ENCODE measurements at regions not wholly inside any gene's neighbourhood (a gene's known extent, or its start where the extent isn't known, plus 50 kb on each side); places are given as distances from the start of the nearest gene placed in this dataset.

- WGBS (ENCODE audit: insufficient coverage, low coverage, low lambda C conversion rate, missing lambda C conversion rate) = 100% methylated on average over 4 of the region's 5 CpGs
- no peak for ATAC-seq
- H3K9me3 ChIP-seq = no peaks in the 10 kb centered on the region
Measured at GRCh38 chr21:29477941-29478340, 179.2 kb downstream of the BACH1 start.

GRCh38 chr21:29481081-29481480 lies 182.4 kb downstream of the BACH1 start:
- TF ChIP-seq POLR2A (IDR thresholded peaks at IDR 0.05) (no peak), CTCF (IDR thresholded peaks at IDR 0.05) (no peak)
- Histone ChIP-seq H3K9me3 (no peaks in the 10 kb centered on the region), H3K4me1 (no peaks in the 10 kb centered on the region), H3K27ac (no peak overlapping the region), H3K36me3 (no peaks in the 10 kb centered on the region), H3K4me3 (no peak overlapping the region), H3K27me3 (no peaks in the 10 kb centered on the region)
- ATAC-seq (no peak), DNase-seq (no peak)
- intact Hi-C loops (cut with DNase I) = loop anchor here in 1 of 2 donors (10.0 kb wide), 1 partner anchor 364 kb away; no protein-coding TSS in a partner anchor
- 93% methylated on average over 4 of the region's 5 CpGs for WGBS (ENCODE audit: insufficient coverage, low coverage, low lambda C conversion rate, missing lambda C conversion rate)

More at GRCh38 chr21:29477941-29478340, 179.2 kb downstream of the BACH1 start:
- Histone ChIP-seq H3K27ac (no peak overlapping the region), H3K4me3 (no peak overlapping the region), H3K36me3 (no peaks in the 10 kb centered on the region), H3K27me3 (no peaks in the 10 kb centered on the region), H3K4me1 (peaks cover 0 to 5% (median 0%) of the 10 kb centered on the region in 4 donors)
- TF ChIP-seq CTCF (IDR thresholded peaks at IDR 0.05) (no peak), POLR2A (IDR thresholded peaks at IDR 0.05) (no peak)
- intact Hi-C loops (cut with DNase I) = no loop called here
- no peak for DNase-seq

DNA sequence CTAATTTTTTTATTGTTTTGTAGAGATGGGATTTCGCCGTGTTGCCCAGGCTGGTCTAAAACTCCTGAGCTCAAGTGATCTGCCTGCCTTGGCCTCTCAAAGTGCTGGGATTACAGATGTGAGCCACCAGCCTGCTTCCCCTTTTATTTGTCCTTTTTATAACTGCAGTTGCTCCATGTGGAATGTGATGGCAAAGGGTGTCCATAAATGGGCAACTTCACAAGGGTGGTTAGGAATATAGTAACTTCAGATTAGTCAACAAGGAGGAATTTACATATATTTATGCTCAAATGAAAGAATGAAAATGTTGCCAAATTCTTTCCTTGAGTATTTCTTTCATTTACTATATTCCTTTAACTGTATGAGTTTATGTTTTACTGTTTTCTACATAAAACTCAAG lies 182.9 kb downstream of the BACH1 start:
- WGBS (ENCODE audit: insufficient coverage, low coverage, low lambda C conversion rate, missing lambda C conversion rate) = 88% methylated on average over 2 of the region's 2 CpGs
- Histone ChIP-seq H3K27ac (no peak overlapping the region), H3K36me3 (no peaks in the 10 kb centered on the region), H3K4me1 (no peaks in the 10 kb centered on the region), H3K9me3 (no peaks in the 10 kb centered on the region), H3K4me3 (no peak overlapping the region), H3K27me3 (no peaks in the 10 kb centered on the region)
- TF ChIP-seq POLR2A (IDR thresholded peaks at IDR 0.05) (no peak), CTCF (IDR thresholded peaks at IDR 0.05) (no peak)
- DNase-seq = no peak
- intact Hi-C loops (cut with DNase I) = loop anchor here in 1 of 2 donors (10.0 kb wide), 1 partner anchor 363 kb away; no protein-coding TSS in a partner anchor
- ATAC-seq = no peak

DNA sequence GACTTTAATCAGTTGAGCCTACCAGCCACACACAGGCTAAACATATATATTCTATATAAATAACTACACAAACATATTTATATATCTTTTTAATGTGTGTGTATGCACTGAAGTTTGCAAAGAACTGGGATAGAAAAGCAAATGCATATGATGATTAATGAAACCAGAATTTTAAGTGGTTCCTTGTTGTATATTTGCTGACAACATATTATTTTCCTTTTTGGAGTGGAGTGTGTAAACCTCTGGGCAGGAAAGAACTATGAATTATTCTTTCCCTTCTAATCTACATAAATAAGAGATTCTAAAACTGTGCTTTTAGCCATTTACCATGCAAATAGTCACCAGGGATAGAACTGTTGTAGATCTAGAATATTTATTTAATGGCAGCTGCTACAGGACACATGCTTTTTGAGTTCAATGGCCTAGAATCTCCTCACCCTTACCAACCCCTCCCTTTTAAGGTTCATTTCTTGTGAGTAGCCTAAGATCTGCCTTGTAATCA lies 187.6 kb downstream of the BACH1 start:
- H3K27me3 ChIP-seq = no peaks in the 10 kb centered on the region
- H3K27ac ChIP-seq = no peak overlapping the region
- TF ChIP-seq CTCF (IDR thresholded peaks at IDR 0.05) = no peak
- TF ChIP-seq POLR2A (IDR thresholded peaks at IDR 0.05) = no peak
- H3K4me3 ChIP-seq = no peak overlapping the region
- DNase-seq = no peak
- no peak for ATAC-seq
- intact Hi-C loops (cut with DNase I) = loop anchor here in 1 of 2 donors (10.0 kb wide), 1 partner anchor 358 kb away; no protein-coding TSS in a partner anchor
- no peaks in the 10 kb centered on the region for H3K4me1 ChIP-seq
- no peaks in the 10 kb centered on the region for H3K9me3 ChIP-seq
- no peaks in the 10 kb centered on the region for H3K36me3 ChIP-seq

All from right lobe of liver (tissue), 6 donors.